ENCODE measurements at regions not wholly inside any gene's neighbourhood (a gene's known extent, or its start where the extent isn't known, plus 50 kb on each side); places are given as distances from the start of the nearest gene placed in this dataset.

GRCh38 chrX:68917799-68918198 is 89.0 kb downstream of the EFNB1 start:
- DNase-seq, result no peak

GRCh38 chrX:68916891-68917290 is 88.1 kb downstream of the EFNB1 start:
- no peak for DNase-seq

- no peak for DNase-seq
Measured at GRCh38 chrX:68915778-68916177, 87.0 kb downstream of the EFNB1 start.

- DNase-seq, result no peak
Measured at GRCh38 chrX:68914479-68914946, 85.7 kb downstream of the EFNB1 start.

- no peak for DNase-seq
Measured at GRCh38 chrX:68913249-68913547, 84.4 kb downstream of the EFNB1 start.

- no peak for DNase-seq
Measured at GRCh38 chrX:68912113-68912512, 83.3 kb downstream of the EFNB1 start.

GRCh38 chrX:68910731-68911428 is 82.1 kb downstream of the EFNB1 start:
- DNase-seq, result no peak

- no peak for DNase-seq
Measured at GRCh38 chrX:68909945-68910344, 81.1 kb downstream of the EFNB1 start.

GRCh38 chrX:68908071-68908470 is 79.2 kb downstream of the EFNB1 start:
- no peak for DNase-seq

- DNase-seq, result no peak
Measured at GRCh38 chrX:68902706-68903504, 74.1 kb downstream of the EFNB1 start.

GRCh38 chrX:68901519-68901918 is 72.7 kb downstream of the EFNB1 start:
- DNase-seq, result no peak

- no peak for DNase-seq
Measured at GRCh38 chrX:68898598-68898997, 69.8 kb downstream of the EFNB1 start.

- DNase-seq, result no peak
Measured at GRCh38 chrX:68897118-68897945, 68.5 kb downstream of the EFNB1 start.

- DNase-seq, result no peak
Measured at GRCh38 chrX:68896581-68896980, 67.8 kb downstream of the EFNB1 start.

GRCh38 chrX:68895778-68896177 is 67.0 kb downstream of the EFNB1 start:
- DNase-seq, result no peak

GRCh38 chrX:68895341-68895755 is 66.5 kb downstream of the EFNB1 start:
- no peak for DNase-seq

GRCh38 chrX:68894513-68895340 is 65.9 kb downstream of the EFNB1 start:
- peak; percentile 42 for DNase-seq

- no peak for DNase-seq
Measured at GRCh38 chrX:68894142-68894512, 65.3 kb downstream of the EFNB1 start.

GRCh38 chrX:68892651-68893050 is 63.8 kb downstream of the EFNB1 start:
- no peak for DNase-seq

GRCh38 chrX:68892134-68892533 is 63.3 kb downstream of the EFNB1 start:
- no peak for DNase-seq
